Upper lobe of left lung (tissue), 4 donors: ENCODE measurements at regions not wholly inside any gene's neighbourhood (a gene's known extent, or its start where the extent isn't known, plus 50 kb on each side); places are given as distances from the start of the nearest gene placed in this dataset.

Experiments used
- CTCF ChIP-seq, 6 experiments: fragments of 450-650 bp in 4 of 6; fragments of 200-600 bp in 2 of 6; sonication (generic) in 2 of 6; IDR thresholded peaks; one replicate each; pipeline ENCODE4 v1.5.1; 2016 to 2019; ENCODE audit warnings: antibody characterized with exemption in 6 of 6
- POLR2A ChIP-seq, 4 donors: fragments of 450-650 bp; IDR thresholded peaks; one replicate each; pipeline ENCODE4 v1.5.1; 2016 to 2017; ENCODE audit warnings: antibody characterized with exemption in 4 of 4, mild to moderate bottlenecking in 2 of 4

DNA sequence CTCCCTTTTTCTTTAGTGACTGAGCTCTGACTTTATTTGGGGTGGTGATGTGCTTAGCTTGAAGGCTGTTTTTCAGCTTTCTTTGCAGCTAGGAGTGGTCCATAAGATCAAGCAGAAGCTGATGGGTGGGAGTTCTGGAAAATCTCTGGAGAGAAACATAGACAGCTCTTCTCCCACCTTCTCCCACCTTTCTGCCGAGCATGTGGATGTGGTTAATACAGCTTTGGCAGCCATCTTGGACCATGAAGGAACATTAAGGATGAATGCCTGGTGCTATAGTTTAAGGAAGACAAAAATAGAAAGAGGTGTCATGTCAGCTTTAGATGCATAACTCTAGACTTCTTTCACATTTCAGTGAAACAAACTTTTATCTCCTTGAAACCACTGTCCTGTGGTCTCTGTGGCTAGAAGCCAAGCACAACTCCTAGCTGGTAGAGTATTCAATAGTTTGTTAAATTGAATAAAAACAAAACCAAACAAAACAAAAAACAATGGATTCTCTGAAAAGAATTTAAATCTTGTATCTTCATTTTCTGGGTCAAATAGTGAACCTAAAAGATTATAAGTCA lies 203.6 kb upstream of the SESN3 start:
- TF ChIP-seq POLR2A (IDR thresholded peaks at IDR 0.05) (no peak), CTCF (IDR thresholded peaks at IDR 0.05) (no peak)
